Hematopoietic multipotent progenitor cell treated with erythropoietin and hydrocortisone succinate and interleukin-3 and kit ligand, for 8 days (in vitro differentiated cells): ENCODE measurements at regions not wholly inside any gene's neighbourhood (a gene's known extent, or its start where the extent isn't known, plus 50 kb on each side); places are given as distances from the start of the nearest gene placed in this dataset.

Experiments used
- DNase-seq: peaks from one replicate; pipeline ENCODE4 v3.0.0-alpha.2; 2015

DNA sequence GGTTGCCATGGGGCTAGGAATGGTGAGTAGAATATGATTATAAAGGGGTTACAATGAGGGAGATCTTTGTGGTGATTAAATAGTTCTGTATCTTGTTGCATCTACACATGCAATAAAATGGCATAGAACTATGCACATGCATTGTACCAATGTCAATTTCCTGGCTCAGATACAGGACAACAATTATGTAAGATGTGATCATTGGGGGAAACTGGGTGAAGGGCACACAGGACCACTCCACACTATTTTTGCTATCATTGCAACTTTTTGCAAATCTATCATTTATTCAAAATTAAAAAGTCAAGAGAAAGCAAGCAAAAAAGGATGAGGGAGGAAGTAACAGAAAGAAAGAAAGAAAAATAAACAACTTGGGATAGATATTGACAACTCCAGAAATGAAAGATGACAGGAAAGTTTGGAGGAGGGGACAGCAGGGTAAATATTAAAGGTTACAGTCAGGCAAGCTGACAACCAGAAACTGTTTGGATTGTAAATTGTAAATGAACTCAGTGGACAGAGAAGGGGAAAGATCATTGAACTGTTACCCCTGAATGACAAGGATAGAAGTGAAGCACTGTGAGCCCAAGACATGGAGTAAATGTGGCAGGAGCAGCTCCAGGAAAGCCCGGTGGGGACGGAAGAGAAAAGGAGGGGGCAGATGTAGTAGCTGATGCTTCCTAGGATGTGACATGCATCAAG lies 499.6 kb upstream of the JARID2 start:
- DNase-seq: no peak

DNA sequence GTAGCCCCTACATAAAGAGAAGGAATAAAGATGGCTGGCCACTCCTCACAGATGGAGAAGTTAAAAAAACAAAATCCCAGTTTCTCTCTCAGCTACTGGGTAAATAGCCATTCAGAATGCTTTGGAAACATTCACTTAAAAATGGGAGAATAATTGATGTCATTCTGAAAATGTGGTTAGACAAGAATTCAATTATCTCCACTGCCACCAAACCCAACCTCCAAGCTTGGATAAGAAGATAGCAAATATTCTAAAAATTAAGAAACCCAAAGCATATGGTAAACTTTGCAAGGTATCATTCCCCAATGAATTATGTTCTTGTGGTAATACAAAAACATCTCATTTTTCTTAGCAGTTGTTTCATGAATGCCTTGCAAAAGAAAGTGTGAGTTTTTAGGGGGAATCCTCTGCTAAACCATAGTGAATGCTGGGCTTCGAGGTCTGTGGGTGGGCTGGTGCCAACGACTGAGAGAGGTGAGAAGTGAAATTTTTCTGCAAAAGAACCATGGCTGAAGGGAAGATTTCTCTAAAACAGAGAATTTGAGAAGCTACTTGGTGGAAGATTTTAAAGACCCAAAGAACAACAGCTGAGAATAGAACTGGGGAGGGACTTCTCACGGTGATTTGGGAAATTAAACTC lies 497.9 kb upstream of the JARID2 start:
- no peak for DNase-seq

DNA sequence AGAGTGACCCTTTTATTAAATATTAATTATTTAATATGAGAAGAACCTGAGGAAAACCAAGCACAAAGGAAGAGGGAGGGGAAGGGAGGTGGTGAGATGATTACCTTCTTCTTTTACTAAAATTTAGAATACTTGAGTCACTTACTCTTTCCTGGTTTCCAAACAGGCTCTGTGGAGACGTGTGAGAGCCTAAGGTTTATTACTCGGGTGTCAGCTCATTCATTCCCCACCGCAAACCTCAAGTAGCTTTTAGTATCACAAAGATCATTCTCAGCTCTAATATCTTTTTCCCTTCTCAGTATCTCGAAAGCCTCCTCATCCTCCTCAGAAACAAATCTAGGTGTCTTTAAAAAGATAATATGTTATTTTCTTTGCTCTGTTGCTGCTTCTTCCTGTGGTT lies 497.2 kb upstream of the JARID2 start:
- DNase-seq: no peak

DNA sequence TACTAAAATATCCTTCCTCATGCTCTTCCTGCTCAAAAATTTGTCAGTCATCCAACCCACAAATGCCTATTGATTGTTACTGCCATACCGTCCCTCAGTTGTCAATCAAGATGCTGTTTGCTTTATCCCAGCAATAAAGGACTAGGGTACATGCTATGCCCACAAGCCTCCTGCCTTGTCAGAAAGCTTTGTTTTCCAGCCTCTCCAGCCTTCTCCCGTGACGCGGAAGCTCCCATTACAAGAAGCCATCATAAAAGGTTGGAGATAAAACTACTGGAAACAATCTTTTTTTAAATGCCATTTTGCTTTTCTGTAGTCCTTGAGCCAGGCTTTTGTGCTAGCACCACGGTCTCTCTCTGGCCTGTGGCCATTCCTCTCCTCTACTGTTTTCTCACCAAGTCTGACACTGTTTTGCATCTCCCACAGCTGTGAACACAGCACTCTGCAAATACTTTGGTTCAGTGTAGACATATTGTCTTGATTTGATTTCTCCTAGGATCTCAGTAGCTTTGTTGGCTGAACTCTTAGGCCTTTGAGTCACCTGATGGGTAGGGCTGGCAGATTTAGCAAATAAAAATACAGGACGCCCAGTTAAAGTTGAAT lies 495.7 kb upstream of the JARID2 start:
- no peak for DNase-seq

DNA sequence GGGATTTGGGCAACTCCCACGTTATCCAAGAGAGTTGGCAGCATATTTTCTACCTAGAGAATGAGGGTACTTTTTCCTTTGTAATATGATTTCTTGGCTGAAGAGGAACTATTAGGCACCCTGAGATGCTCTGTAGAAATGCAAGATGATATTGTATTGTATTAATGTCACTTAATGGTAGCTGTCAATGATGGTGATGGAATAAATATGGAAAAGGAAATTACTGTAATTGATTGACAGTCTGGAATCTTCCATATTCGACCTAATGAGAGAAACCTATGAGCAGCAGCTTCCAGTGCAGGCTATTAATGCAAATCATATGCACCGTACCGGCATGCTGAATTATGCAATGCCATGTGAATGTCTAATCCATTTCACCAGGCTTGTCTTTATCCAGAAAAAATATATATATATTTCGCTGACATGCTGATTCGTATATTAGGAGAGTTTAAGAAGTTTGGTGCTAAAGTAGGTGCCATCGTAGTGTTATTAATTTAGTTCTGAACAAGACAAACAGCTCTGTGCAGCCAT lies 494.2 kb upstream of the JARID2 start:
- DNase-seq: no peak

GRCh38 chr6:14754751-14755513 lies 490.9 kb upstream of the JARID2 start:
- no peak for DNase-seq

DNA sequence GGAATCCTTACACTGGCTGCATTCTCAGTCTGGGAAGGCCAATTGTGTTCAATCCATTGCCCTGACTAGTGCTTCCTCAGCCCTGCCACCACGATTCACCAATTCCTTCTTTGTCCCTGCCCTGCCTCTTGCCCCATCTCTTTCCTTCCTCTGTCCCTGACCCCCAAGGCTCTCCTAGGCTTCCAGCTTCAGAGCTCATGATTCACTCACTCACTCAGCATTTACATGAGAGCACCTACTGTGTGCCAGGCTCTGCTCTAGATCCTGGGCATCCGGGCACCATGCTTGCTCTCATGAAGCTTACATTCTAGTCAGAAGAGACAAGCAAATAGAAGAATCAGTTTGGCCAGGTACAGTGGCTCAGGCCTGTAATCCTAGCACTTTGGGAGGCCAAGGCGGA lies 489.5 kb upstream of the JARID2 start:
- DNase-seq: no peak

DNA sequence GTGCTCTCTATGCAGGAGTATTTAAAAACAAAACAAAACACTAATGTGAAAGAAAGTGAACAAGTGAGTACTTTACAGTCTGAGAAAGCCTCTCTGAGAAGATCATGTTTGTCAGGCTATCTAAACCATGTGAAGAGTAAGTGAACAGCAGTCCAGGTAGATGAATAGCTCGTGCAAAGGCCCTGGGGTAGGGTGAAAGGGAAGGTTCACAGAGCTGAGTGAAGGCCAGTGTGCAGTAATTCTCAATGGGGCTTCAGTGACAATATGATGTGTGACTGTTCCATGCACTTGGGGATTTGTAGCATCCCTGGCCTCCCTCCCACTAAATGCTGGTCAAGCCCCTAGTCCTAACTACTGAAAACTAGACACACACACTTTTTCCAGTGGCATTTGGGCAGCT lies 488.9 kb upstream of the JARID2 start:
- no peak for DNase-seq

DNA sequence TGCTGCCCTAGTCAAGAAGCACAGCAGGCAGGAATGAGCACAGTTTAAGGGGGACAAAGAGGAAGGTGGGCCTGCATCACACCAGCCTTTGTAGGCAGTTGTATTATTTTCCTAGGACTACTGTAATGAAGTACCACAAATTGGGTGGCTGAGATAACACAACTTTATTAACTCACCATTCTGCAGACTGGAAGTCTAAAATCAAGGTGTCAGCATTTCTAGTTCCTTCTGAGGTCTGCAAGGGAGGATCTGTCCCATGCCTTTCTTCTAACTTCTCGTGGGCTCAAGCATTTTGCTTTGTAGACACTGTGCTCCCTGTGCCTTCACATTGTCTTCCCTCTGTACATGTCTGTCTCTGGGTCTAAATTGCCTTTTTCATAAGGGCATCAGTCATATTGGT lies 488.5 kb upstream of the JARID2 start:
- DNase-seq: no peak

DNA sequence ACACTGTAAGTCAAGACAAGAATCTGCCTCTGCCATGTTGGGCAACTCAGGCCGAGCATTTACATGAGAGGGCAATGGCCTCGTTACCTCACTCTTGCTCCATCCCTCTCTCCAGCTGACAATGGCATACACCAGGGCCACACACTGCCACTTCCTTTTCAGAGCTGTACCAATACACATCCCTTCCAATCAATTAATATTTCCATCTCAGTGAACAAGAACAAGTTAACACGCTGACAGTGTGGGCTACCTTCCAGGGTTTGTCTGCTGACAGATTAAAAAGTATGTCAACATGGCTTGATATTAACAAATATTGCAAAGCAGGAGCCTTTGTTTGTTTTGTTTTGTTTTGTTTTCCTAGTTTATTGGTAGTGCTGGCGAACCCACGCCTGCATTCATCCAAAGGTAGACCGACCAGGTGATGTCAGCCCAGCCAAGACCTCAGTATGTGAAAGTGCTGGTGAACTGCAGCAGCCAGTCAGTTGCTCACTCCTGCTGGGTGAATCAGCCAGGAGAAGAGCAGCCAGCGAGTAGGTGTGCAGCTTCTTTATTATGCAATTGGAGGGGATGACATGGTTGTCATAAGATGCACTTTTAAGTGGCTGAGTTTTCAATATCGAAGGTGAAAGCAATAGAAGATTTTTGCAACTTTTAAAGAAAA lies 487.3 kb upstream of the JARID2 start:
- DNase-seq: no peak

- no peak for DNase-seq
Observed at GRCh38 chr6:14759976-14760672, 485.7 kb upstream of the JARID2 start.

- no peak for DNase-seq
Observed at GRCh38 chr6:14762077-14762476, 483.8 kb upstream of the JARID2 start.

GRCh38 chr6:14763139-14763538 lies 482.7 kb upstream of the JARID2 start:
- no peak for DNase-seq

GRCh38 chr6:14763616-14764015 lies 482.3 kb upstream of the JARID2 start:
- DNase-seq: no peak

DNA sequence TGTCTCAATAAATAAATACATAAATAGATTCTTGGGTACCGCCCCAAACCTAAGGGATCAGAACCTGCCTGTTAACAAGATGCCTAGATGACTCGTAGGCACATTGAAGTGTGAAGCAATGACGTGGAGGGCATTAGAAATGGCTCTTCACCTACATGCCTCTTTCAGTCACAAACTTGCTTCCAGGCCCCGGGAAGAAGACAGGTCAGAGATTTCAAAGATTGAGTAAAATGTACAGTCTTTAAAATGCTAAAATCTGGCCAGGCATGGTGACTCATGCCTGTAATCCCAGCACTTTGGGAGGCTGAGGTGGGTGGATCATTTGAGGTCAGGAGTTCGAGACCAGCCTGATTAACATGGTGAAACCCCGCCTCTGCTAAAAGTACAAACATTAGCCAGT lies 480.8 kb upstream of the JARID2 start:
- DNase-seq: no peak

- DNase-seq: no peak
Observed at GRCh38 chr6:14765721-14766390, 480.0 kb upstream of the JARID2 start.

DNA sequence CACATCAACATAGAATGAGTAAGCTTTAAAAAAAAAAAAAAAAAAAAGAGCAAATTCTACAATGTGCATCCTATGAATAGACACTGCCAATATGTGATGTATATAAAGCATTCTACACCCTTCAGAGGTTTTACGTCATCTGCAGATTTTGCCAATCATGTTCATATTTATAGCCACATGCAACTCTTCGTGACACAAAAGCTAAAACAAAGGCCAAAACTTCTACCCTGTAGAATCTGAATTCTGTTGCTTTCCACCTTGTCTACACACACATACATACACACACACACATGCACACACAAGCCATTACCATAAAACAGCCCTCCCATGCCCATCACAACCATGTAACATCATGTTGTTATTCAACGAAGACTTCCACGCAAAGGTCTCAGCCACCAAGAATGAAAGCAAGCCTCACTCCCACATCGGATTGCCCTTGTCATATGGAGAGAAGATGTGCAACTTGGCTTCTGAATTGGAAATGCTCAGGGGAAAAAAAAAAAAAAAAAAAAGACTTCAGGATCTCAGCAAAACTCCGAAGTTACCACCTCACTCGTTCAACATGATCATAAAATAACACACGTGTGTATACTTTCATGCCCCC lies 479.4 kb upstream of the JARID2 start:
- no peak for DNase-seq

GRCh38 chr6:14767226-14767625 lies 478.6 kb upstream of the JARID2 start:
- DNase-seq: peak; percentile 10

- peak; percentile 46 for DNase-seq
Observed at GRCh38 chr6:14770040-14770439, 475.8 kb upstream of the JARID2 start.

DNA sequence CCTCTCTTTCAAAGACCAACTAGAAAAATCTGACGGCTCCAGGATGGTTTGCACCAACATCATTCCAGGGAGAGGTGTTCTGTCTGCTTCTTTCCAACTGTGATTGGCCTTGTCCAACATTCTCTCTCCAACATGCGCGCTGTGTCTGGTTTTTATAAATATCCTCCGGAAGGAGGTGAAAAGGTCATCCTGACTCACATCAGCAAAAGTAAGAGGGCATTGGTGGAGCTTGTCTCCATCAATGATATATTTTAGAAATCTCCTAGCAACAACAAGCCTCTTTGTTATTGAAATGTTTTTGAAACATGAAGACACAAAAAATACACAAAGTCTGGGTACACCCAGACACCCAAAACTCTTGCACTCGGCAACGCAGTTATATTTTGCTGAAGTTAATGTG lies 475.3 kb upstream of the JARID2 start:
- DNase-seq: no peak

GRCh38 chr6:14771016-14771415 lies 474.9 kb upstream of the JARID2 start:
- DNase-seq: no peak
